Tibial nerve (tissue), 4 donors: ENCODE measurements at regions not wholly inside any gene's neighbourhood (a gene's known extent, or its start where the extent isn't known, plus 50 kb on each side); places are given as distances from the start of the nearest gene placed in this dataset.

Experiments
- DNase-seq, 2 donors: peaks; one replicate each; pipeline ENCODE4 v3.0.0-alpha.2; 2019; ENCODE audit warnings: low spot score in 2 of 2
- H3K27ac ChIP-seq, 4 donors: fragments of 200-600 bp; sonication (generic) in 3 of 4; one replicate each; pipeline ENCODE4 v1.5.1; 2017 to 2019; ENCODE audit warnings: mild to moderate bottlenecking in 1 of 4
- H3K27me3 ChIP-seq, 2 donors: fragments of 200-600 bp; sonication (generic) in 1 of 2; one replicate each; pipeline versions ENCODE4 v1.5.1 to v1.6.0; 2017 to 2019
- H3K36me3 ChIP-seq, 3 donors: fragments of 200-600 bp; sonication (generic); one replicate each; pipeline ENCODE4 v1.5.1; 2018 to 2019
- H3K4me1 ChIP-seq, 4 donors: fragments of 200-600 bp; sonication (generic) in 3 of 4; one replicate each; pipeline ENCODE4 v1.5.1; 2017 to 2019
- H3K4me3 ChIP-seq, 4 donors: fragments of 200-600 bp; sonication (generic) in 3 of 4; one replicate each; pipeline ENCODE4 v1.5.1; 2017 to 2019; ENCODE audit warnings: mild to moderate bottlenecking in 1 of 4, moderate library complexity in 1 of 4
- H3K9me3 ChIP-seq, 4 donors: fragments of 200-600 bp; sonication (generic) in 3 of 4; one replicate each; pipeline ENCODE4 v1.5.1; 2017 to 2019
- EP300 ChIP-seq, 2 donors: sonication (generic); formaldehyde crosslinking; IDR thresholded peaks; one replicate each; pipeline ENCODE4 v1.6.1; 2017; ENCODE audit warnings: antibody characterized with exemption in 2 of 2, mild to moderate bottlenecking in 1 of 2
- POLR2A ChIP-seq, 2 donors: fragments of 450-650 bp; IDR thresholded peaks; one replicate each; pipeline ENCODE4 v1.6.1; 2017; ENCODE audit warnings: antibody characterized with exemption in 2 of 2, mild to moderate bottlenecking in 2 of 2, moderate library complexity in 2 of 2
- WGBS, 2 donors: methylation state at CpG; one replicate each; pipeline ENCODE4 v1.1.5; 2018; 5-methylcytosine and 5-hydroxymethylcytosine counted together
- TF ChIP-seq, protein P1 (sequence below), 5 experiments: fragments of 200-600 bp in 3 of 5; fragments of 450-650 bp in 2 of 5; sonication (generic) in 3 of 5; IDR thresholded peaks; one replicate each; pipeline ENCODE4 v1.5.1; 2016 to 2019; ENCODE audit warnings: antibody characterized with exemption in 5 of 5, mild to moderate bottlenecking in 3 of 5, moderate library complexity in 2 of 5

DNA sequence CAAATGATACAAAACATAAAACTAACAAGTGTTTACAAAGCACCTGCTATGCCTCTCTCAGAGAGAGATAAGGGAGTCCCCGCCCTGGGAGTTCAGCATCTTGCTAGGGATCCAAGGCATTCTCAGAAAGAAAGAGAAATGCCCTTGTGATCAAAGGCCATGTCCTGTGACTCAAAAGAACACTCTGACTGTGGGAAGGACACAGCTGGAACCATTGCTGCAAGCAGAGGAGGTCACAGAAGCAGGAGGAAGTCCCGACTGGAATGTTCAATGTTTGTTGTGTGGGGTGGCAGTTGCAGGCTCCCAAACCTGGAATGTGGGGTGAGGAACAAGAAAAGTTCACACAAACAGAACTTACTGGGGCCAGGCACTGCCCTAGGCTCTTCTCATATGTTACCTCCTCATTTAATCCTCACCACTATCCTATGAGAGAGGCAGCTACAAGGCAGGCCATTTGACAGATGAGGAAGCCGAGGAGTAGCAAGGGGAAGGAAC is 93.0 kb upstream of the GRIK3 start:
- peaks cover 0 to 10% (median 0%) of the 10 kb centered on the region in 4 donors for H3K9me3 ChIP-seq
- no peak for DNase-seq
- H3K4me3 ChIP-seq: no peak overlapping the region
- no peak overlapping the region for H3K27ac ChIP-seq
- no peaks in the 10 kb centered on the region for H3K27me3 ChIP-seq
- H3K36me3 ChIP-seq: no peaks in the 10 kb centered on the region
- TF ChIP-seq, protein P1, sequence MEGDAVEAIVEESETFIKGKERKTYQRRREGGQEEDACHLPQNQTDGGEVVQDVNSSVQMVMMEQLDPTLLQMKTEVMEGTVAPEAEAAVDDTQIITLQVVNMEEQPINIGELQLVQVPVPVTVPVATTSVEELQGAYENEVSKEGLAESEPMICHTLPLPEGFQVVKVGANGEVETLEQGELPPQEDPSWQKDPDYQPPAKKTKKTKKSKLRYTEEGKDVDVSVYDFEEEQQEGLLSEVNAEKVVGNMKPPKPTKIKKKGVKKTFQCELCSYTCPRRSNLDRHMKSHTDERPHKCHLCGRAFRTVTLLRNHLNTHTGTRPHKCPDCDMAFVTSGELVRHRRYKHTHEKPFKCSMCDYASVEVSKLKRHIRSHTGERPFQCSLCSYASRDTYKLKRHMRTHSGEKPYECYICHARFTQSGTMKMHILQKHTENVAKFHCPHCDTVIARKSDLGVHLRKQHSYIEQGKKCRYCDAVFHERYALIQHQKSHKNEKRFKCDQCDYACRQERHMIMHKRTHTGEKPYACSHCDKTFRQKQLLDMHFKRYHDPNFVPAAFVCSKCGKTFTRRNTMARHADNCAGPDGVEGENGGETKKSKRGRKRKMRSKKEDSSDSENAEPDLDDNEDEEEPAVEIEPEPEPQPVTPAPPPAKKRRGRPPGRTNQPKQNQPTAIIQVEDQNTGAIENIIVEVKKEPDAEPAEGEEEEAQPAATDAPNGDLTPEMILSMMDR (IDR thresholded peaks at IDR 0.05): no peak
- TF ChIP-seq EP300 (IDR thresholded peaks at IDR 0.05) (no peak), POLR2A (IDR thresholded peaks at IDR 0.05) (no peak)
- 58 to 65% methylated on average over 3 of the region's 3 CpGs for WGBS, 2 donors
- peaks cover 0 to 23% (median 0%) of the 10 kb centered on the region in 4 donors for H3K4me1 ChIP-seq

DNA sequence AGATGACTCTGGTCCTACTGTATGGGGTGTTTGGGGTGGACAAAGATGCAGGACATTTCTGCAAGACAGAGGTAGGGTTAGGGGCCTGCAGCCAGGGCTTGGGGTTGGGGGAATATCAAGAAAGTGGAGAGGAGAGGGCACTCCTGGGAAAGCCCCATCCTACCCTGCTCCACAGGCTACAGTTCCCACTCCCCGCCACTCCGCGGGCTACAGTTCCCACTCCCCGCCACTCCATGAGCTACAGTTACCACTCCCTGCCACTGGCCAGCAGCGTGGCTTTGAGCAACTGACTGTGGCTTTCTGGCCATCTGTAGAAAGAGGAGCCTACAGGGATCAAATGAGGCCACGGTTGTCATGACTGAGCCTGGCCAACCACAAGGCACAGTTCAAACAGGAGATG is 93.8 kb upstream of the GRIK3 start:
- H3K4me3 ChIP-seq: no peak overlapping the region
- no peak overlapping the region for H3K27ac ChIP-seq
- 66 to 86% methylated on average over 6 of the region's 6 CpGs for whole genome bisulfite sequencing, 2 donors
- H3K36me3 ChIP-seq: no peaks in the 10 kb centered on the region
- peaks cover 0 to 3% (median 0%) of the 10 kb centered on the region in 4 donors for H3K9me3 ChIP-seq
- H3K4me1 ChIP-seq: peaks cover 0 to 31% (median 0%) of the 10 kb centered on the region in 4 donors
- TF ChIP-seq EP300 (IDR thresholded peaks at IDR 0.05): no peak
- TF ChIP-seq, protein P1 (IDR thresholded peaks at IDR 0.05): no peak
- TF ChIP-seq POLR2A (IDR thresholded peaks at IDR 0.05): no peak
- H3K27me3 ChIP-seq: no peaks in the 10 kb centered on the region
- no peak for DNase-seq

DNA sequence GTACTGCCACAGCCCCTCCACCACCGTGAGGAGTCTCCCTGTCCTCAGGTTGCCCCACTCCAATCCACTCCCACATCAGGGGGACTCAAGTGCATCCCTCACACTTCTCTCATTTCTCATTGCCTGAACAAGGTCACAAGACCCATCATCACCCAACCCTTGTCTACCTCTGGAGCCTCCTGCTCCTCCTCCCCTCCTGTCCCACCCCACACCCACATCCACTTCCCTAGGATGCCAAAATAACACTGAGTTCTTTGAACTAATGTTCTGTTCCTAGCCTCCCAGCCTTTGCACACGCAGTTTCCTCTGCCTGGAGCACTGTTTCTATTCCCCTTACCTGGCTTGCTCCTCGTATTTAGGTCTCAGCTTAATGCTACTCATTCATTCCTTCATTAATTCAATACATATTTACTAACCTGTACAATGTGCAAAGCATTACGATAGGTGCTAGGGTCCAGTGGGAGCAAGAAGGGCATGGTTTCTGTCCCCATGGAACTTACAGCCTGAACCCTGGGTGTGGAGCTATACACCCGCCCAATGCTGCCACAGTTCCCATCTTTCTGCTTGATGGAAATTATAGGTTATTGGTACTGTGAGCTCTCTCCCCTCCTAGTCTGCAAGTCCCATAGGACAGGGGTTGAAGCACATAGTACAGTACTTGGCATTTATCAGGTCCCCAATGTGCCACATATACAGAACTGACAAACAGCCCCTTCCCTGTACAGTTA is 96.1 kb upstream of the GRIK3 start:
- TF ChIP-seq EP300 (IDR thresholded peaks at IDR 0.05): no peak
- H3K36me3 ChIP-seq: no peaks in the 10 kb centered on the region
- H3K27ac ChIP-seq: peak overlapping the region in 1 of 4 donors; percentile 54
- H3K4me3 ChIP-seq: no peak overlapping the region
- H3K4me1 ChIP-seq: peaks cover 0 to 38% (median 3%) of the 10 kb centered on the region in 4 donors
- H3K9me3 ChIP-seq: no peaks in the 10 kb centered on the region
- no peak for DNase-seq
- no peaks in the 10 kb centered on the region for H3K27me3 ChIP-seq
- WGBS, 2 donors: 73 to 76% methylated on average over 5 of the region's 5 CpGs

DNA sequence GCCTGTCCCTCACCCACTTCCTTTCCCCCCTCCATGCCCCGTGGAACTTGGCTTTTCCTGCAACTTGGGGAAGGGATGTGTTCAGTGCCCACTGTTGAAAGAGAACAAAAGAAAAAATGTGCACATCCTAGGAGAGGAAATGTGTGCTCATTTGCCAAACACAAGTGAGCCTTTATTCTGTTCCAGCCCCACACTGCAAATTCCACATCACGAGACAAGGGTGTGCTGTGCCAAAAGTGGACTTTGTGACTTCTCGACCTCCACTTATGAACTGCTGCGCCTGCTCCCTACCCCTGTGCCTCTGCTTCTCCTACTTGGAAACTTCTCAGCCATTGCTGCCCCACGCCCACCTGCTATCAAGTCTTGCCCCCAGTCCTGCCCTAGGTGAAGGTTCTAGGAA is 97.0 kb upstream of the GRIK3 start:
- Histone ChIP-seq H3K27me3 (no peaks in the 10 kb centered on the region), H3K27ac (peak overlapping the region in 2 of 4 donors; percentile 54 to 55), H3K4me1 (peaks cover 0 to 38% (median 3%) of the 10 kb centered on the region in 4 donors), H3K9me3 (no peaks in the 10 kb centered on the region), H3K36me3 (no peaks in the 10 kb centered on the region), H3K4me3 (no peak overlapping the region)
- WGBS, 2 donors: 31 to 33% methylated on average over 5 of the region's 5 CpGs
- TF ChIP-seq, protein P1 (IDR thresholded peaks at IDR 0.05): no peak
- TF ChIP-seq POLR2A (IDR thresholded peaks at IDR 0.05) (no peak), EP300 (IDR thresholded peaks at IDR 0.05) (peak in 1 of 2 donors; percentile 71)
- no peak for DNase-seq

DNA sequence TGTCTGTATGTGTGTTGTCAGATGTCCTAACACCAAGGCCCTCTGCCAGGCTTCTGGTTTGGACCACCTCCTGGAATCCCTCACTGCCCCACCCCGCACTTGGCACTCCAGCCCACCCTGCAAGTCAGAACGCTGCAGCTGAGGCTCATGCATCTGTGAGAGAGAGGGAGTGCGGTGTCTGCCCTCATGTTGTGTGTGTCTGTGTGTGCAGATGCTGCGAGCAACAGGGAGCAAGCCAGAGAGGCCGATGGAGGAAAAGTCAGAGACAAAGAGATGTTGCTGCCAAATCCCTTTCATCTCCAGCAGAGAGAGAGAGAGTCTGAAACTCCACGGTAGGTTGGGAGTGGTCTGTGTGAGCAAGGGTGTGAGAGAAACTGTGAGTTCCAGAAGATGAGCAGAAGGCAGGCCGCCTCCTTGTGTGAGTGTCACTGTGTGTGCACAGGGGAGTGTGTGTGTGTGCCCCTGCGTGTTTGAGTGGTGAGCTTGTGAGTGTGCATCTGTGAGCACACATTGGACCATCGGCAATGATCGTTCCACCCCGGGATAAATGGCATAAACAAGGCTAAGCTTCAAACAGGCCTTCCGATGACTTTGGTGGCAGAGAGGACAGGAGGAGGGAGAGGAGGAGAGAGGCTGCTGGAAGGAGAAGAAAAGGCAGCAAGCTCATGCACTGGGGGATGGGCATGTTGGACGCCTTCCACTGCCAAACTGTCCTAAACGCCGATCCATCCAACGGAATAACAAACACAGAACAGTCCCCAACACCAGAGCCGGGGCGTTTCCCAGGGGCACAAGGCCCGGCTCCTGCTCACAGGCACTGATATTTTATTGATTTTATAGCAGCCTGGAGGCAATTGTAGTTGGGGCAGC is 99.2 kb upstream of the GRIK3 start:
- no peaks in the 10 kb centered on the region for H3K27me3 ChIP-seq
- peak overlapping the region in 2 of 4 donors; percentile 25 to 57 for H3K27ac ChIP-seq
- H3K9me3 ChIP-seq: no peaks in the 10 kb centered on the region
- H3K4me3 ChIP-seq: peak overlapping the region in 1 of 4 donors; percentile 9
- DNase-seq: no peak
- TF ChIP-seq EP300 (IDR thresholded peaks at IDR 0.05) (no peak), POLR2A (IDR thresholded peaks at IDR 0.05) (no peak)
- TF ChIP-seq, protein P1 (IDR thresholded peaks at IDR 0.05): no peak
- 29 to 34% methylated on average over 19 of the region's 19 CpGs for WGBS, 2 donors
- H3K36me3 ChIP-seq: no peaks in the 10 kb centered on the region
- H3K4me1 ChIP-seq: peaks cover 0 to 38% (median 3%) of the 10 kb centered on the region in 4 donors
